Activated CD8-positive, alpha-beta T cell treated with anti-CD3 and anti-CD28 coated beads, Interleukin-2, amount 10 ng/mL, durations not matched to agents 7 days and 5 days (primary cell): ENCODE measurements at regions not wholly inside any gene's neighbourhood (a gene's known extent, or its start where the extent isn't known, plus 50 kb on each side); places are given as distances from the start of the nearest gene placed in this dataset.

Experiments used
- ATAC-seq: fragments of 150-1000 bp; cut with Tn5 transposase; one replicate; pipeline ENCODE4 v1.10.0; 2021; ENCODE audit warnings: moderate library complexity
- CTCF ChIA-PET: fragments of 350-600 bp; sonication (Branson Sonifier 250); formaldehyde crosslinking; loops from one replicate; lab custom pipeline; 2021; ENCODE audit warnings: antibody characterized with exemption; lab: Charles Lee
- POLR2A ChIA-PET: fragments of 350-600 bp; sonication (Branson Sonifier 250); formaldehyde crosslinking; loops from one replicate; lab custom pipeline; 2021; ENCODE audit warnings: antibody characterized with exemption; lab: Charles Lee
- DNase-seq: peaks from one replicate; pipeline ENCODE4 v3.0.0-alpha.2; 2020
- H3K27ac Mint-ChIP-seq: one replicate; pipeline ENCODE4 v1.8.0; 2021; ENCODE audit warnings: mild to moderate bottlenecking, mixed read lengths
- H3K27me3 Mint-ChIP-seq: one replicate; pipeline ENCODE4 v1.8.0; 2021; ENCODE audit warnings: low read depth, mixed read lengths
- H3K36me3 Mint-ChIP-seq: one replicate; pipeline ENCODE4 v1.8.0; 2021; ENCODE audit warnings: low read depth, mixed read lengths
- H3K4me1 Mint-ChIP-seq: one replicate; pipeline ENCODE4 v1.8.0; 2021; ENCODE audit warnings: low read depth, mixed read lengths
- H3K4me3 Mint-ChIP-seq: one replicate; pipeline ENCODE4 v1.8.0; 2021; ENCODE audit warnings: mild to moderate bottlenecking, mixed read lengths
- H3K9me3 Mint-ChIP-seq: one replicate; pipeline ENCODE4 v1.8.0; 2022; ENCODE audit warnings: mixed read lengths; ENCODE audit not compliant: insufficient read depth

GRCh38 chr1:184919892-184920291, 54.4 kb downstream of the NIBAN1 start:
- POLR2A ChIA-PET, result no interaction called here
- no peak for ATAC-seq

GRCh38 chr1:184915463-184916090, 58.7 kb downstream of the NIBAN1 start:
- peaks cover 8% of the 10 kb centered on the region for H3K4me1 Mint-ChIP-seq
- POLR2A ChIA-PET, result no interaction called here
- H3K9me3 Mint-ChIP-seq, result no peaks in the 10 kb centered on the region
- CTCF ChIA-PET, result no interaction called here
- DNase-seq (no peak), ATAC-seq (no peak)
- peaks cover 2% of the 10 kb centered on the region for H3K36me3 Mint-ChIP-seq
- H3K27ac Mint-ChIP-seq, result no peak overlapping the region
- peaks cover 4% of the 10 kb centered on the region for H3K27me3 Mint-ChIP-seq
- no peak overlapping the region for H3K4me3 Mint-ChIP-seq

More at GRCh38 chr1:184919892-184920291, 54.4 kb downstream of the NIBAN1 start:
- H3K4me1 Mint-ChIP-seq, result peaks cover 8% of the 10 kb centered on the region
- CTCF ChIA-PET, result no interaction called here
- no peak overlapping the region for H3K4me3 Mint-ChIP-seq
- H3K27me3 Mint-ChIP-seq, result peaks cover 11% of the 10 kb centered on the region
- no peak for DNase-seq
- no peak overlapping the region for H3K27ac Mint-ChIP-seq
- H3K36me3 Mint-ChIP-seq, result peaks cover 2% of the 10 kb centered on the region
- no peaks in the 10 kb centered on the region for H3K9me3 Mint-ChIP-seq

- no peak for DNase-seq
- Mint-ChIP-seq H3K4me1 (no peaks in the 10 kb centered on the region), H3K4me3 (no peak overlapping the region), H3K27ac (no peak overlapping the region), H3K36me3 (peaks cover 2% of the 10 kb centered on the region), H3K27me3 (peaks cover 4% of the 10 kb centered on the region), H3K9me3 (no peaks in the 10 kb centered on the region)
- CTCF ChIA-PET, result no interaction called here
- POLR2A ChIA-PET, result no interaction called here
- ATAC-seq, result no peak
Observed at GRCh38 chr1:184914149-184914548, 60.2 kb downstream of the NIBAN1 start.

GRCh38 chr1:184912392-184912791, 61.9 kb downstream of the NIBAN1 start:
- no peaks in the 10 kb centered on the region for H3K9me3 Mint-ChIP-seq
- peaks cover 2% of the 10 kb centered on the region for H3K36me3 Mint-ChIP-seq
- ATAC-seq (no peak), DNase-seq (no peak)
- CTCF ChIA-PET, result no interaction called here
- H3K27ac Mint-ChIP-seq, result no peak overlapping the region
- H3K27me3 Mint-ChIP-seq, result no peaks in the 10 kb centered on the region
- no peaks in the 10 kb centered on the region for H3K4me1 Mint-ChIP-seq
- no peak overlapping the region for H3K4me3 Mint-ChIP-seq
- POLR2A ChIA-PET, result no interaction called here

- peaks cover under 1% of the 10 kb centered on the region for H3K36me3 Mint-ChIP-seq
- H3K4me3 Mint-ChIP-seq, result no peak overlapping the region
- no peak overlapping the region for H3K27ac Mint-ChIP-seq
- CTCF ChIA-PET, result no interaction called here
- ATAC-seq (no peak), DNase-seq (no peak)
- H3K9me3 Mint-ChIP-seq, result no peaks in the 10 kb centered on the region
- no peaks in the 10 kb centered on the region for H3K4me1 Mint-ChIP-seq
- POLR2A ChIA-PET, result no interaction called here
- H3K27me3 Mint-ChIP-seq, result no peaks in the 10 kb centered on the region
Observed at GRCh38 chr1:184911830-184912229, 62.5 kb downstream of the NIBAN1 start.

- Mint-ChIP-seq H3K9me3 (no peaks in the 10 kb centered on the region), H3K36me3 (no peaks in the 10 kb centered on the region), H3K27me3 (no peaks in the 10 kb centered on the region), H3K4me3 (no peak overlapping the region), H3K4me1 (no peaks in the 10 kb centered on the region), H3K27ac (no peak overlapping the region)
- POLR2A ChIA-PET, result no interaction called here
- CTCF ChIA-PET, result no interaction called here
- ATAC-seq (no peak), DNase-seq (no peak)
Observed at GRCh38 chr1:184911103-184911745, 63.1 kb downstream of the NIBAN1 start.

GRCh38 chr1:184910691-184911091, 63.6 kb downstream of the NIBAN1 start:
- CTCF ChIA-PET, result no interaction called here
- H3K27me3 Mint-ChIP-seq, result no peaks in the 10 kb centered on the region

GRCh38 chr1:184910005-184910404, 64.3 kb downstream of the NIBAN1 start:
- CTCF ChIA-PET, result no interaction called here
- no peaks in the 10 kb centered on the region for H3K27me3 Mint-ChIP-seq
- no peaks in the 10 kb centered on the region for H3K4me1 Mint-ChIP-seq

More at GRCh38 chr1:184910691-184911091, 63.6 kb downstream of the NIBAN1 start:
- POLR2A ChIA-PET, result no interaction called here
- Mint-ChIP-seq H3K27ac (no peak overlapping the region), H3K36me3 (no peaks in the 10 kb centered on the region), H3K4me3 (no peak overlapping the region), H3K9me3 (no peaks in the 10 kb centered on the region), H3K4me1 (no peaks in the 10 kb centered on the region)
- ATAC-seq, result no peak
- no peak for DNase-seq

GRCh38 chr1:184909019-184909418, 65.3 kb downstream of the NIBAN1 start:
- Mint-ChIP-seq H3K4me1 (no peaks in the 10 kb centered on the region), H3K4me3 (no peak overlapping the region), H3K36me3 (peaks cover 7% of the 10 kb centered on the region), H3K27ac (no peak overlapping the region), H3K27me3 (no peaks in the 10 kb centered on the region), H3K9me3 (no peaks in the 10 kb centered on the region)
- ATAC-seq, result no peak
- POLR2A ChIA-PET, result no interaction called here
- DNase-seq, result no peak
- CTCF ChIA-PET, result no interaction called here

More at GRCh38 chr1:184910005-184910404, 64.3 kb downstream of the NIBAN1 start:
- POLR2A ChIA-PET, result no interaction called here
- DNase-seq, result no peak
- Mint-ChIP-seq H3K9me3 (no peaks in the 10 kb centered on the region), H3K36me3 (peaks cover 4% of the 10 kb centered on the region), H3K4me3 (no peak overlapping the region), H3K27ac (no peak overlapping the region)
- no peak for ATAC-seq

GRCh38 chr1:184908506-184908905, 65.8 kb downstream of the NIBAN1 start:
- no peak overlapping the region for H3K4me3 Mint-ChIP-seq
- ATAC-seq (no peak), DNase-seq (no peak)
- no peak overlapping the region for H3K27ac Mint-ChIP-seq
- no peaks in the 10 kb centered on the region for H3K4me1 Mint-ChIP-seq
- peaks cover 7% of the 10 kb centered on the region for H3K36me3 Mint-ChIP-seq
- POLR2A ChIA-PET, result no interaction called here
- CTCF ChIA-PET, result no interaction called here
- H3K27me3 Mint-ChIP-seq, result peaks cover under 1% of the 10 kb centered on the region
- H3K9me3 Mint-ChIP-seq, result no peaks in the 10 kb centered on the region

- no peaks in the 10 kb centered on the region for H3K4me1 Mint-ChIP-seq
- peaks cover 3% of the 10 kb centered on the region for H3K27me3 Mint-ChIP-seq
- H3K27ac Mint-ChIP-seq, result no peak overlapping the region
- H3K4me3 Mint-ChIP-seq, result no peak overlapping the region
- CTCF ChIA-PET, result no interaction called here
- ATAC-seq (no peak), DNase-seq (no peak)
- peaks cover 7% of the 10 kb centered on the region for H3K36me3 Mint-ChIP-seq
- H3K9me3 Mint-ChIP-seq, result no peaks in the 10 kb centered on the region
- POLR2A ChIA-PET, result no interaction called here
Observed at GRCh38 chr1:184907500-184907899, 66.8 kb downstream of the NIBAN1 start.

- no peak for ATAC-seq
- ChIA-PET CTCF (interaction anchor here (1.5 kb wide), 1 partner anchor 101 kb away, joined by 4 read pairs; no protein-coding TSS in a partner anchor), POLR2A (no interaction called here)
- no peaks in the 10 kb centered on the region for H3K9me3 Mint-ChIP-seq
- H3K4me3 Mint-ChIP-seq, result no peak overlapping the region
- H3K36me3 Mint-ChIP-seq, result peaks cover 7% of the 10 kb centered on the region
- H3K27ac Mint-ChIP-seq, result no peak overlapping the region
- H3K4me1 Mint-ChIP-seq, result no peaks in the 10 kb centered on the region
- DNase-seq, result no peak
- peaks cover 3% of the 10 kb centered on the region for H3K27me3 Mint-ChIP-seq
Observed at GRCh38 chr1:184906761-184907160, 67.5 kb downstream of the NIBAN1 start.
